Activated CD4-positive, alpha-beta T cell treated with anti-CD3 and anti-CD28 coated beads for 1 hour (primary cell): ENCODE measurements at regions not wholly inside any gene's neighbourhood (a gene's known extent, or its start where the extent isn't known, plus 50 kb on each side); places are given as distances from the start of the nearest gene placed in this dataset.
"Not testable (repeated sequence)": the region's sequence is repeated elsewhere in the genome, so short reads cannot be mapped to it uniquely, and the experiment has no call there.

Experiments used
- DNase-seq: peaks from one replicate; pipeline ENCODE4 v3.0.0-alpha.2; 2020

DNA sequence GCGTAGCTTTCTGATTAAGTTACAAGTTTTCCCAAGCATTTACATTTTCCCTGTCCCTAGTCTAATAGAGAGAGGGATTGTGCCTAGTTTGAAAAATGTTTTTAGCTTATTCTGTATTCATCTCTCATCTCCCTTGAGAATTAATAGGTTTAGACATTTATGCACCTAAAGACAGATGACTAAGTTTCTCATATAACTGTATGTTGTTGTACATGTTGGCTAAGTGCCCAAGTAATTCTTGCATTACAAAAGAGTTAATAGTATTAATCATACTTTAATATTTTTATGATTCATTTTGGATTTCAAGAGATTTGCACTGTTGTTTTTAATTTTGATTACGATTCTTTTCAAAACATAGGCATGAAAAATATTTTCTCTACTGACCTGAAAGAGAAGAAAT is 109.0 kb upstream of the TBL1XR1 start:
- DNase-seq: no peak

DNA sequence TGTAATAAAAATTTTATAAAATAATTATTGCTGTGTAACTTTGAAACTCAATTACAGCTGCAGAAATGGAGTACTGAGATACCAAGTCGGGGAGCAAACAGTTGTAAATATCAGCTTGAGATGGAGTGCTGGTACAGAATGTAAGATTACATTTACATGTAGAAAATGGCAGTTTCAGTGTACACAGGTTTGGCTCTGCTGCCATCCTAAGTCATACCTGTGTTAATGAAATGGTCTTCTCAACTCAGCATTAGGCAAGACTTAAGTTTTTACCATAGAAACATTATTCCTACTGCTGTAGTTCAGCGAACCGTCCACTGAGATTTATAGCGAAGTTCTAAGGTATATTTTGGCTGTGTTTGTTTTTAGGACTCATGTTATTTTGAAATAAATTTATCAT is 110.1 kb upstream of the TBL1XR1 start:
- no peak for DNase-seq

DNA sequence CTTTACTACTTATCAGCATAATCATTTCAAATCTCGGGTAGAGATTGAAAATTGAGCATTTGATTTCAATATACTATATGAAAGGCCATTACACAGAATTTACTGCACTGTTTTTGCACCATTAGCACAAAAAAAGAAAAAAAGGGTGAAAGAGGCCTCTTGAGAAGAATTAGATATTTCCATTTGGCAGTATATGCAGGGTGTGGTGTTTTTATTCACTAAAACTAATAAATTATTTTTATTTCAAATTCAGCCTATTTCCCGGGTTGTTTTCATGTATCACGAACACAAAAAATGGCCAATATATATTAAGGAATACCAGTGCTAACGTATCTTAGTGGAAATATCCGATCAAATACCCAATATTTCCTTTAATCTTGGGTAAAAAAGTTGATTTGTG is 110.5 kb upstream of the TBL1XR1 start:
- no peak for DNase-seq

DNA sequence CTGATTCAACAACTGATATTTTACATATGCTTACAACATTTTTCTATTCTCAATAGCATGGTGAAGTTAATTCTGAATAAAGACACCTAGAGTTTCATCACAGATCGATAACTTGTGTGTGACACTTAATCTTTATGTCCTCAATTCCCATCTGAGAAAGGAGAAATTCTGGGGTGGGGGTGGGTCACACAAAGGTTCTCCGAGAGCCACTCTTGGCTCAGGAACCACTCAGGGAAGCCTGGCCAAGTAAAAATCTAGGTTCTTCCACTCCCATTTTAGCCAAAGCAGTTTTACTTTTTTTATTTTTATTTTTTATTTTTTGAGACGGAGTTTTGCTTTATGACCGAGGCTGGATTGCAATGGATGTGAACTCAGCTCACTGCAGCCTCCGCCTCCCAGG is 111.0 kb upstream of the TBL1XR1 start:
- DNase-seq: no peak

DNA sequence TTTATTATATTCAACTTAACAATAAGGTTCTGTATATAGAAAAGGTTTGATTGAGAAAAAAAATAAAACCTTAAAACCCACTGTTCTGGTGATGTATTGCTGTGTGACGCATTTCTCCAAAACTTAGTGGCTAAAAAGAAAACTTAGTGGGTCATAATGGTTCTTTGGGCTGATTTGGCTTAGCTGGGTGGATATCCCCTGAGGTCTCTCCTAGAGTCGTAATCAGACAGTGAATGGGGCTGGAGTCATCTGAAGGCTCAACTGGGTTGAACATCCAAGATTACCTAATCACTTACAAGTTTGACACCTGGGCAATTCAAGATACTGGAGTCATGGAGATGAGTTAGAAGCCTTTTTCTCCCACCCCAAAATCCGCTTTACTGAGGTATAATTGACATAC is 111.6 kb upstream of the TBL1XR1 start:
- no peak for DNase-seq

DNA sequence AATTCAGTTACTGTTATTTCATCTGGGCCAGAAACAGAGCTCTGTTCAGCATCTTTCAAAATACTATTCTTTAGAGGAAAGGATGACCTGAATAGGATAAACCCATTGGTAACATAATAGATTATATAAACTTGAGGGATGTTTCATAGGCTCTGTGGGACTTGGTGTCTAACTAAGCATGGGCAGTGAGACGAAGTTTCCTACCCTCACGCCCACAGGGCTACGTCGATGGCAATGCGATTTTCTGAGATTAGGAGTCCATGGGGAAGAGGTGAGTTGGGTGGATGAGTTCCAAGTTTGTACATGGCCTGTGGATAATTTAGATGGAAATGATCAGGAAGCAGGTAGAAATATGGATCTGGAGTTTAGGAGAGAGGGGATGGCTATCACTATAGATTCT is 115.2 kb upstream of the TBL1XR1 start:
- no peak for DNase-seq

DNA sequence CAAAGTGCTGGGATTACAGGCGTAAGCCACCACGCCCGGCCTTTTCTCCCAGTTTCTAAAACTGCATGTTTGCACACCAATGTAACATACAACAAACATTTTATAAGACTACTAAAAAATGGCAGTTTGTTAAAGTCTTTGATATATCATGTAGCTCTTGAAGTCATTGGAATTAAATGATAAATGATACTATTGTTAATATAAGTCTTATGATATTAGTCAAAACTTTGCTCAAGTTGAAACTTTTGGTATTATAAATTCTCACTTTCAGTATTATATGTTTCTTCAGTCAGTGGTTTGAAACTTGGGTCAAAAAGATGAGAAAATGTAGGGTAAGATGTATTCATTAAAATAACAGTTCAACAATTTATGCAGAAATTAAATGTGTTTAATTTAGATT is 117.6 kb upstream of the TBL1XR1 start:
- DNase-seq: no peak

DNA sequence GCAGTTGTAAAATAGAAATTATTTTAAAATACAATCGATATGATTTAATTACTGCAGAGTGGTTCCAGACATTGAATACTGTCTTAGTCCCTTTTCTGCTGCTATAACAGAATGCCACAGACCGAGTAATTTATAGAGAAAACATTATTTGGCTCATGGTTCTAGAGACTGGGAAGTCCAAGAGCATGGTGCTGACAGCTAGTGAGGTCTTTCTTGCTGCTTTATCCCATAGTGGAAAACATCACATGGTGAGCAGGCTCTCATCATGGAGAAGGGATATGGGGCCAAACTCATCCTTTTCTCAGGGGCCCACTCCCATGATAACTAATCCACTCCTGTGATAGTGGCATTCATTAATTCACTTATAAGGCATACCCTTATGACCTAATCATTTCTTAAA is 120.0 kb upstream of the TBL1XR1 start:
- no peak for DNase-seq

DNA sequence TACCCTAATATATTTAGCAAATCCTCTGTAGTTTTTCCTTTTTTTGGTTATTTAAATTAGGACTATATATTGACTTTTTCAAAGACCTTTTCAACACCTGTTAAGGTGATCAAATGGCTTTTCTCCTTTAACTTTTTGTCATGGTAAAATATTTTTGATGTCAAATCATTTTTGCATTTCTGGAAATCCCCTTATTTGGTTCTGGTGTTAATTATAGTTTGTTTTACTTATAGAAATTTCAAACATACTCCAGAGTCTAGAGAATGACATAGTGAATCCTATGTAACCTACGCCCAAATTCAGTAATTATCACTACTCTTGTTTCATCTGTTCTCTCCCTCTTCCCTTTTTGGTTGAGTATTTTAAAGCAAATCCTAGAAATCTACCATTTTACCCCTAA is 121.3 kb upstream of the TBL1XR1 start:
- DNase-seq: no peak

DNA sequence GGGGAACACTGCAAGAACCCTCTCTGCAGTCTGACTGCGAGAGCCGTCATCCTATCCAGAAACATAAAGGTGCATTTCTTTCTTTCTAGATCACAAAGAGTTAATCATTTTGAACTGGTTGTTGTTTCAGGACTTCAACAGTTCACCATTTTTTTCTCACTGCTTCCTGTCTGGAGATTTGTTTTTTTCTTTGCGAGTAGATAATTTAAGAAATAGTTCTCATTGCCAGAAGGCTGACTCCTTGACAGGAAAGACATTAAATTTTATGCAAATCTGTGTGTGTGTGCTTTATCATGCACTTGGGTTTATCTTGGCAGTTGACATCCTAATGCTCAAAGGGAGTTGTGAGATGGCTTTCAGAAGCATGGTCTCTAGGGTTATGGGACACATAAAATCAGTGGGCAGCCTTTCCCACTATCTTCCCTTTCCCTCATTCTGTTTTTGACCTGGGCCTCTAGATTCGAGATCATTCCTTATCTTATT is 123.5 kb upstream of the TBL1XR1 start:
- no peak for DNase-seq

DNA sequence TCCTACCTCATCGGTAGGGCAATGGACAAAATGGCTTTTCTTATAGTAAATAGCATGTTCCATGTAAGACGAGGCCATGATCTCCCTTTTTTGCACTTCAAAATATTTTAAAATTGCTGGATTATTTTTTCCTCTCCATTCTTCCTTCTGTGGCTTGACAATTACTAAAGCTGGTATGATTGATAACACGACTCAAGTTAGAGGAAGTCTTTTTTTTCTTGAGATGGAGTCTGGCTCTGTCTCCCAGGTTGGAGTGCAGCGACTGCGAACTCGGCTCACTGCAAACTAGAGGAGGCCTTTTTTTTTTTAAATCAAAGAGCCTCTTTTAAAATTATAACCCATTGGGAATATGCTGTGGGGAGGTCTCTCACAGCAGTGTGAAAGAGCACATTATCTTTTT is 124.5 kb upstream of the TBL1XR1 start:
- no peak for DNase-seq

DNA sequence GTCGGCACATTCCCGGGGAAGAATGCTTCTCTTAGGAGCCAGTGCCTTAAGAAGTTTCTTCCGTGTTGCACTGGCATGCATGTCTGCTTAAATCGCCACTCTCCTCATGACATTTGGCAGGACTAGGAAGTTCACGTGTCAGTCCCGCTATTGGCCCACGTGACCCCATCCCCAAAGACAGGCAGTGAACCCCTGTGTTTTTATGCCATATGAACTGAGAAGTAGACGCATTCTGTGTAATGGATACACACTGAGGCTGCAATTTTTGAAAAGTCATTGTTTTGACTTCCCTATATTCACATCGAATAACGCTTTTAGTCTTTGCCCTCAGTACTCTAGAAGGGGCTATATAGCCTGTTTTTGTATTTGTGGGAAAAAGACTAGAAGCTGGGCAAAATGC is 125.6 kb upstream of the TBL1XR1 start:
- no peak for DNase-seq

DNA sequence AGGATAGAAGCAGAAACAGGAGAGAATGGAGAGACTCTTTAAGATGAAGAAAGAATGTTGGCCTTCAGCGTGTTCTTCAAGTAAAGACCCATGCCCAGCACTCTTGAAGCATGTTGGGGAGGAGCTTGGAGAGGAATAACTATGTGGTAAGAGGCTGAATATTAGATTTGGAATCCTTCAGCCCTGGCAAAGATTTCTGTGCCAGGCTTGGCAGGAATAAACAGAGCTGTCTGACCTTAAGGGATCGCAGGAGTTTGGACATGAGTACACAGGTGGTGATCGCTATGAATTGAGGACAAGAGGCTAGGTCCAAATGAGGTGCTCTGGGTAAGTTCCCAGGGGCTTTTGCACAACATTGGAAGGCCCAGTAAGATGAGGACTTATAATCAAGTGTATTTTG is 132.6 kb upstream of the TBL1XR1 start:
- no peak for DNase-seq

DNA sequence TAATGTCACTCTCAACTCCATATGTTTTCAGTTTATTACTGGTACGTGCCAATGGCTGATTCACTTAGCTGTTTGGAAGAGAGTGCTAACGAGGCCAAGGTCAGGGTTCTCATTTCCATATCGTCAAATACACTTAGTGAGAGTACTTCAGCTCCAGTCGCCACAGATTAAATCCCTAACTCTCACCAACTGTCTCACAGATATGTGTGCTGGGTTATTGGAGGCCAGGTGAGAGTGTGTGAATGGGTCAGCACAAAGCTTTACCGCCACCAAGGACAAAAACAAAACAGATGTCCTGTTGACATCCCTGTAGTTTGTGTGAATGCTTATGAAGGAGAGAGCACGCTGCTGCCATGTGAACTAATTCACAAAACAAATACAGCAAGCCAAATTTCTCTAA is 133.5 kb upstream of the TBL1XR1 start:
- DNase-seq: no peak

DNA sequence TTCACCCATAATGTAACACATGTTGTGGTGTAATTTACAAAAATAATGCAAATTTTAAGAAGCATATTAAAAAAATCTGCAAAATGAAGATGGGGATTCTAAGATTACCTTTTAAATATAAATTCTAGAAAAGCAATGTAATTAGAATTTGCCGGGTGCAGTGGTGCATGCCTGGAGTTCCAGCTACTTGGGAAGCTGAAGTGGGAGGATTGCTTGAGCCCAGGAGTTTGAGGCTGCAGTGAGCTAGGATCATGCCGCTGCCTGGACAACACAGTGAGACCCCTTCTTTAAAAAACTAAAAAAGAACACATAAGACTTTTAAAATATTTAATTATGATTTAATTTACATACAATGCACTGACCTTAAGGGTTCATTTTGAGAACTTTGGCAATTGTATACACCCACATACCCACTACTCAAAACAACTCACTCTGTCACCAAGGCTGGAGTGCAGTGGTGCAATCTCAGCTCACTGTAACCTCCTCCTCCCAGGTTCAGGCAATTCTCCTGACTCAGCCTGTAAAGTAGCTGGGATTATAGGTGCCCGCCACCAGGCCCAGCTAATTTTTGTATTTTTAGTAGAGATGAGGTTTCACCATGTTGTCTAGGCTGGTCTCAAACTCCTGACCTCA is 134.0 kb upstream of the TBL1XR1 start:
- DNase-seq: no peak

DNA sequence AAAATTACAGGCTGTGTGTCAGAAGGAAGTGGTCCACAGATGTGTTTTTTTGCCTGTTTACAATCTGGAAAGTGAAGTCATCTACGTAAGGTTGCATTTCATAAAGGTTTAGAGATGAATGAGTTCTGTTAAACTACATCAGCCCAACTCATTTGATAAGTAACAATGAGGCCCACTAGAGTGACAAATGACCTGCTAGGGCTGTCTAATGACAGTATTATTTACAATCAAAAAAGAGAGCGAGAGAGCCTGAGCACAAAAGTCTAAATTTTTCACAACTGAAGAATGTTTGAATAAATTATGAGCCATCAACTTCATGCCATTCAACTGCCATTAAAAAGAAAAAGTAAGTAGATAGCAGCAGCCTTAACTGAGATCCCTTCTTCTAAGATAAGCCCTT is 135.7 kb upstream of the TBL1XR1 start:
- DNase-seq: no peak

DNA sequence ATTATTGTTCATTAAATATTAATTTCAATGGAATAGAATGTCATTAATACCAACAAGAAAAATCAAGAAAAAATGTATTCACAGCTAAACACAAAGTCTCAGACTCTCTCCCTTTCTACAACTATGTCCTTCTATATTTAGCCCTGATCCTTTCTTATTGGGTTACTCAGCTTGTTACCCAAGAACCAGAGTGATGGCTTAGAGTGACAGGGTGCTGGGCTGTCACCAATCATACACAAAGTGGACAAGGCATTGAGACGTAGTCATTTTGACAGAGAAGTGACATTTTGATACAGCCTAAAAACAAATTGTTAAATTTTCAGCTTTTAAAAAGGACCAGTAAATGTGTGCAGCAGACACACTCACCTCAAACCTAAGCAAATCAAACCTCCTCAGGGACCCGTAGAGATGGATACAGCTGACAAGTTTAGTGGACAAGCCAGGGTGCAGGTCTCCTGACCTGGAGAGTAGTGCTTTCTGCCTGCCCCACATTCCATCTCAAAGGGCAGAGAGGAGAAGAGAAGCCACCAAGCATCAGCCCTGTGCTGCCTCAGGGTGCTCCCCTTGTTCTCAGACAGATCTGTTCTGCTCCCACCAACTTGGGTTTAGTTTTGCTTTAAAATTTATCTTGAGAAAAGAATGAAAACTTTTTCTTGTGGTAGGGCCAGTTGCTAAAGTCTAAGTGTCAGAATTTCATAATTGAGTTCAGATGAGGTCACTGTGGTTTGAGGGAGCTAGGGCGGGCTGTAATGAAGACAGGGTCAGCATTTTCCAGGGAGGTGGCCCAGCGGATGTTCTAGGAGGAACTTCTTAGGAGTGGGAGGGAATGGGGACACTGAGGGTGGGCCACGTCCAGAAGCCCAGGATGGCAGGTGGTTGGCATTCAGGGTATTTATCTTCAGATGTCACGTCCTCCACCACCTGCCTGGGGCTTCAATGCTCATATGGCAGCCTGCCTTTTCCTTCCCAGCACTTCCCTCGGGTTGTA is 136.5 kb upstream of the TBL1XR1 start:
- DNase-seq: no peak

DNA sequence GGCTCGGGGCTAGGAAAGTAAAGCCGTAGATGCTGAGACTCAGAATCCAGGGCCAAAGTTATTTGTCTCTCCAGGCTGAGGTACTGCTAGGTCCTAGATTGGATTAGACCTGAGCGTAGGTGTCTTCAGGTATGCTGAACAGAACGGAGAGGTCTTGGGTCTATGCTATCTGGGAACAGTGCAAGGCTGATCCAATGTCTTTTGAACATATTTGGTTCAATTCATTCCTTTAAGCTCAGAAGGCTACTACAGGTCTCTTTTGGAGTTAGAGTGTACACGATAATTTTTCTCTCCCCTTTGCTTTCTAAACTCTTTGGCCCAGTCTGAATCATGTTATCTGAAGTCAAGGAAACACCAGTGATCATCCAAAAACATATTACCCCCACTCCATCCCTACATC is 137.5 kb upstream of the TBL1XR1 start:
- DNase-seq: no peak

DNA sequence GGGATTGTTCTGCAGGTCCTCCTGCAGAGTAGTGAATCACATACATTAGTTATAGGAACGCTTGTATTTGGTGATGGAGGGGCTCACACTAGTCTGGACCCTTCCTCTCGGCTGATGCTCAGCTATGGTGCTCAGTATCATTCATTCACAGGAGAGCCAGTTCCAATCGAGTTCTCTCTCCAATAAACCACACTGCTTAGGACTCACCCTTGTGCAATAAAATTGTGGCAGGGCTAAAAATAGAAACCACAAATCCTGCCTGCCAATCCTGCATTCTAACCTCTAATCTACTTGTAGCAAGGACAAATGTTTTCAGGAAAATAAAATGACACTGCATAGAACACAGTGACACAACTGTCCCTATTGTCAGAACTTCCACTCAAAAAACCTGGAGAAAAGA is 138.4 kb upstream of the TBL1XR1 start:
- DNase-seq: no peak

DNA sequence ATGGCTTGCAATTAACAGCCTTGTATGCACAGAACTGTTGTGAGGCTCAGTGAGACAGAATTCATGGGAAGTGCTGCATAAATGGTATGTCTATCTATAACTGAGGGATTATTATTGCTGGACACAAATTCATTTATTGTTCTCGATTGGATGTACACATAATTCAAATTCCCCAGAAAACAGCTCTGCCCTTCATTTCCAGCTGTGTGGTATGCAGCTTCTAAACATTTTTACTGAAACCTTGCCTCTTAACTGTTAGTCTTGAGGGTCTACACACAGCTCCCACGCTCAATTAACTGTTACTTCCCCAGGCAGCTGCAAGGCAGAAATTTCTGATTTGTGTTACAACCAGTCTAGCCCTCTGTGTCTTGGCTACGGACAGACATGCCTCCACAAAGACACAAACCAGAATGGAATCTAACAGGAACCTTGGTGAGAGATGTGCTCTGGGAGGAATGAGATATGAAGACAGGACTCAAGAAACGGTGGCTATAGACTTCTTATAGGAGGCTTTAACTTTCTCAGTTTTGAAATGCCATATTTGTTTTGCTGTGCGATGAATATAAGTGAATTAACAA is 139.7 kb upstream of the TBL1XR1 start:
- DNase-seq: no peak

DNA sequence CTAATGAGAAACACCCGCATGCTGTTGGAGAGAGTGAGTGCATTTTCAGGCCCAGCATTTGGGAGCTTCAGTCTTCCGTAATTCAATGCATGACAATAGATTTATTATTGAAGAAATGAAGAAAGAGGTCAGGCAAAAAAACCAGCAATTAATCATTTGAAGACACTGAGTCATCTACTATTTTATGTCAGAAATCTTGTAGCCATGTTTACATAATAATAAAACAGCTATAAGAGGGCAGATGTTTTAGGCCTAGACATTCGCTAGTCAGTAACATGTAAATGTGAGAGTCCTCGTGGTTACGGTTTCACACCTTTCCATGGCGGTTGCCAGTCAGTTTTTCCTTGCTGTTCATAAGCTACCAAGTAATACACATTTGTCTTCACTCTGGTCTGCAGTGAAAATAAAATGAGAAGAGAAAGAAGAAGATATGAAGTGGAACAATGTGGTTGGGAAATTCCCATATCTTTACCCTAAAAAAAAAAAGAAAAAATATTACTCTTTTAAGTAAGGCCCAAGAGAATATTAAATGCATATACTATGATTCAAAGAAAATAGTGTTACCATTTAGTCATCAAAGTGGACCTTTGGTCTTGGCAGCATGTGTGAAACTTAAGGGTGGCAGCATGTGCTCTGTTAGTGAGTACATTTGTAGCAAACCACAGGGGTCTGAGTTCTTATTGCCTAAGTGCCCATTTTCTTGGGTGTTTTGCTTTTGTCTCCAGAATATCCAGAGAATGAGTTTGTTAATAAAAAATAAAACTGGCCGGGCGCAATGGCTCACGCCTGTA is 140.5 kb upstream of the TBL1XR1 start:
- no peak for DNase-seq

DNA sequence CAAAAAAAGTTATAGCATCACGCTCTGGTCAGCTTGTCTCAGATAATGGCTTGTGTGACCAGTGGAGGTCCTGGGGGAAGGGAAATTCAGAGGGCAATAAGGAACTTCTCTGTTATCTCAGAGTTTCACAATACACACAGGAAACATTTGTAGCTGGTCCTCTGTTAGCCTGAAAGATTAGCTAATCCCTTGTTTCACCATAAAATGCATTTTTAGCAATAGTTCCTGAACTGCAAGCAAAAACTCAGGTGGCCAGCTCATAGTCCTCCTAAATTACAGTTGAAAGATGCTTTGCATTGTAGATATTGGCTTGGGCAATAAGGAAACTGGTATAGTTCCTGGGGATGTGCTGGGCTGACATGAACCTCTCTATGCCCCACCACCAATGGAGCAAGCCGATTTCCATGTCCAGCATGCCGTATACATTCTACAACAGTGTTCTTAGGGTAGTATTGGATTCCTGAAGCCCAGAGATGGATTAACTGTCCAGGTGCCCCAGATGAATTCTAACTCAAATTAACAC is 141.5 kb upstream of the TBL1XR1 start:
- DNase-seq: no peak

DNA sequence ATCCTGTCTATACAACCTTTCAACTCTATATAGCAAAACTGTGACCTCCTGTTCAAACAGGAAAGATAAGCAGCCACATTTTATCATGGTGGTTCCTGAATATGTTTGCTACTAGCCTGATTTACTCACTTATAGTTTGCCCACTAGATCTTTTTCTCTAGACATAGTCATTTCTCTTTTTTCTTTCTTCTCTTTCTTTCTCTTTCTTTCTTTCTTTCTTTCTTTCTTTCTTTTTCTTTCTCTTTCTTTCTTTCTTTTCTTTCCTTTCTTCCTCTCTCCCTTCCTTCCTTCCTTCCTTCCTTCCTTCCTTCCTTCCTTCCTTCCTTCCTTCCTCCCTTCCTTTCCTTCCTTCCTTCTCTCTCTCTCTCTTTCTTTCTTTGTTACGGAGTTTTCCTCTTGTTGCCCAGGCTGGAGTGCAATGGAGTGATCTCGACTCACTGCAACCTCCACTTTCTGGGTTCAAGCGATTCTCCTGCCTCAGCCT is 142.0 kb upstream of the TBL1XR1 start:
- not testable (repeated sequence) for DNase-seq
